Hepatocyte (in vitro differentiated cells): ENCODE measurements at regions not wholly inside any gene's neighbourhood (a gene's known extent, or its start where the extent isn't known, plus 50 kb on each side); places are given as distances from the start of the nearest gene placed in this dataset.

Experiments
- DNase-seq: peaks from one replicate; pipeline ENCODE4 v3.0.0-alpha.2; 2016; ENCODE audit warnings: low spot score
- H2AFZ ChIP-seq: fragments of 200-600 bp; sonication (generic); 2 replicates; pipeline ENCODE4 v1.6.0; 2016; ENCODE audit warnings: antibody characterized with exemption, mild to moderate bottlenecking
- H3K27ac ChIP-seq: fragments of 200-600 bp; sonication (generic); 2 replicates; pipeline ENCODE4 v1.5.1; 2016; ENCODE audit warnings: mild to moderate bottlenecking
- H3K27me3 ChIP-seq: fragments of 200-600 bp; sonication (generic); 2 replicates; pipeline ENCODE4 v1.6.1; 2016
- H3K36me3 ChIP-seq: fragments of 200-600 bp; sonication (generic); replicated peaks from 2 replicates; pipeline ENCODE4 v1.5.1; 2016; ENCODE audit warnings: low read depth; ENCODE audit not compliant: insufficient read depth
- H3K4me1 ChIP-seq: fragments of 200-600 bp; sonication (generic); 2 replicates; pipeline ENCODE4 v1.5.1; 2016; ENCODE audit warnings: mild to moderate bottlenecking, moderate library complexity; ENCODE audit not compliant: insufficient read depth
- H3K4me2 ChIP-seq: fragments of 200-600 bp; sonication (generic); 2 replicates; pipeline ENCODE4 v1.6.0; 2016
- H3K4me3 ChIP-seq: fragments of 200-600 bp; sonication (generic); 2 replicates; pipeline ENCODE4 v1.5.1; 2016; ENCODE audit warnings: mild to moderate bottlenecking
- H3K79me2 ChIP-seq: fragments of 200-600 bp; sonication (generic); 2 replicates; pipeline ENCODE4 v1.6.0; 2017; ENCODE audit warnings: mild to moderate bottlenecking
- H3K9me2 ChIP-seq: fragments of 200-600 bp; sonication (generic); replicated peaks from 2 replicates; pipeline ENCODE4 v1.6.0; 2017; ENCODE audit warnings: mild to moderate bottlenecking; ENCODE audit not compliant: insufficient read depth
- H3K9me3 ChIP-seq: fragments of 200-600 bp; sonication (generic); 2 replicates; pipeline ENCODE4 v1.5.1; 2016; ENCODE audit warnings: low read depth, mild to moderate bottlenecking
- H4K20me1 ChIP-seq: fragments of 200-600 bp; sonication (generic); 2 replicates; pipeline ENCODE4 v1.6.0; 2016; ENCODE audit warnings: mild to moderate bottlenecking; ENCODE audit not compliant: insufficient read depth, poor library complexity, severe bottlenecking
- EZH2 ChIP-seq: fragments of 200-600 bp; sonication (generic); IDR thresholded peaks from 2 replicates; pipeline ENCODE4 v1.6.1; 2016; ENCODE audit warnings: antibody characterized with exemption, mild to moderate bottlenecking, borderline replicate concordance
- EZH2phosphoT487 ChIP-seq: fragments of 200-600 bp; sonication (generic); IDR thresholded peaks from one replicate; pipeline ENCODE4 v1.6.1; 2018; ENCODE audit warnings: antibody characterized with exemption, mild to moderate bottlenecking, low read depth, moderate library complexity; ENCODE audit not compliant: unreplicated experiment, severe bottlenecking
- WGBS: methylation state at CpG from one replicate; pipeline ENCODE4 v1.1.6; 2016; ENCODE audit warnings: low lambda C conversion rate; ENCODE audit errors: missing lambda C conversion rate; 5-methylcytosine and 5-hydroxymethylcytosine counted together
- TF ChIP-seq, protein P1 (sequence below): fragments of 200-600 bp; sonication (generic); IDR thresholded peaks from 2 replicates; pipeline ENCODE4 v1.5.1; 2016; ENCODE audit warnings: antibody characterized with exemption, mild to moderate bottlenecking; ENCODE audit not compliant: poor library complexity

DNA sequence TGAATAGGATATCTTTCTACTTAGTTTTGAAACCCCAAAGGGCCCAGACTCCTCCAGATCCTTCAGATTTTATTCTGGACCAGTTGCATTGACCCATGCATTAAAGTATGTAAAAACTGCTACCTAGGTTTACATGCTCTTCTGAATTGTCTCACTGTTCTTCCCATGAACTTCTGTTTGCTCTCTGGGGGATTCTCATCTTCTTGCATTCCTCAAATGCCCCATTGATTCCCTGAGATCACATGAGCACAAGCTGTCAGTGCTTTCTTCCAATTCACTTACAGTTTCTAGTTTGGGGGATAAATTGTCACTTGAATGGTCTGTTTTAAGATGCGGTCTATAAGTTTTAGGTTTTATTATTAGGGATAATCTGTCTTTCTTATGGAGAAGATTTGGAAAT is 188.9 kb upstream of the KIF2B start:
- Histone ChIP-seq H3K4me1 (no peaks in the 10 kb centered on the region), H3K9me2 (no peaks in the 10 kb centered on the region), H3K4me2 (no peak overlapping the region), H3K79me2 (no peaks in the 10 kb centered on the region), H3K27ac (no peak overlapping the region), H3K9me3 (no peaks in the 10 kb centered on the region), H3K27me3 (no peaks in the 10 kb centered on the region), H3K4me3 (no peak overlapping the region), H2AFZ (no peak overlapping the region), H4K20me1 (no peaks in the 10 kb centered on the region), H3K36me3 (no peaks in the 10 kb centered on the region)
- WGBS, result 92% methylated on average over 1 of the region's 1 CpG
- DNase-seq, result no peak
- TF ChIP-seq, protein P1, sequence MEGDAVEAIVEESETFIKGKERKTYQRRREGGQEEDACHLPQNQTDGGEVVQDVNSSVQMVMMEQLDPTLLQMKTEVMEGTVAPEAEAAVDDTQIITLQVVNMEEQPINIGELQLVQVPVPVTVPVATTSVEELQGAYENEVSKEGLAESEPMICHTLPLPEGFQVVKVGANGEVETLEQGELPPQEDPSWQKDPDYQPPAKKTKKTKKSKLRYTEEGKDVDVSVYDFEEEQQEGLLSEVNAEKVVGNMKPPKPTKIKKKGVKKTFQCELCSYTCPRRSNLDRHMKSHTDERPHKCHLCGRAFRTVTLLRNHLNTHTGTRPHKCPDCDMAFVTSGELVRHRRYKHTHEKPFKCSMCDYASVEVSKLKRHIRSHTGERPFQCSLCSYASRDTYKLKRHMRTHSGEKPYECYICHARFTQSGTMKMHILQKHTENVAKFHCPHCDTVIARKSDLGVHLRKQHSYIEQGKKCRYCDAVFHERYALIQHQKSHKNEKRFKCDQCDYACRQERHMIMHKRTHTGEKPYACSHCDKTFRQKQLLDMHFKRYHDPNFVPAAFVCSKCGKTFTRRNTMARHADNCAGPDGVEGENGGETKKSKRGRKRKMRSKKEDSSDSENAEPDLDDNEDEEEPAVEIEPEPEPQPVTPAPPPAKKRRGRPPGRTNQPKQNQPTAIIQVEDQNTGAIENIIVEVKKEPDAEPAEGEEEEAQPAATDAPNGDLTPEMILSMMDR, result no peak
- TF ChIP-seq EZH2phosphoT487 (no peak), EZH2 (no peak)

DNA sequence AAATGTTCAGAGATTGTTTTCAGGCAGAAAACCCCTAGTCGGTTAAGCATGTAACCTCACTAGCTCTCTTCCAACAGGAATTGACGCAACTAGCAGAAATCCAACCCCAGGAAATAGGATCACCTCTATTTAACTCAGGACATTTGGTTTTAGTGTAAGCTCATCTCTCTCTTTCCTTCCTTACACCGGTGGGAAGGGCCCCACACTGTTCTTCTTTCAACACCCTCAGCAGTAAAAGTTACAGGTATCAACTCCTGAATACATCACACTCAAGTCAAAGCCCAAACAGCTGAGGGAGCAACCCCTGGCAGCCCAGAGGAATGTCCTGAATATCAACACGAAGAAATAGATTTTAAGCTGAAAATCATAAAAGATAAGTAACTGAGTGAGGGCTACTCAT is 191.2 kb upstream of the KIF2B start:
- Histone ChIP-seq H3K9me2 (no peaks in the 10 kb centered on the region), H3K4me1 (no peaks in the 10 kb centered on the region), H3K4me3 (no peak overlapping the region), H3K4me2 (no peak overlapping the region), H3K27me3 (no peaks in the 10 kb centered on the region), H3K79me2 (no peaks in the 10 kb centered on the region), H3K36me3 (no peaks in the 10 kb centered on the region), H2AFZ (no peak overlapping the region), H4K20me1 (no peaks in the 10 kb centered on the region), H3K27ac (no peak overlapping the region), H3K9me3 (no peaks in the 10 kb centered on the region)
- no peak for DNase-seq
- TF ChIP-seq EZH2 (no peak), EZH2phosphoT487 (no peak)
- TF ChIP-seq, protein P1, result no peak
- 61% methylated on average over 4 of the region's 4 CpGs for WGBS

DNA sequence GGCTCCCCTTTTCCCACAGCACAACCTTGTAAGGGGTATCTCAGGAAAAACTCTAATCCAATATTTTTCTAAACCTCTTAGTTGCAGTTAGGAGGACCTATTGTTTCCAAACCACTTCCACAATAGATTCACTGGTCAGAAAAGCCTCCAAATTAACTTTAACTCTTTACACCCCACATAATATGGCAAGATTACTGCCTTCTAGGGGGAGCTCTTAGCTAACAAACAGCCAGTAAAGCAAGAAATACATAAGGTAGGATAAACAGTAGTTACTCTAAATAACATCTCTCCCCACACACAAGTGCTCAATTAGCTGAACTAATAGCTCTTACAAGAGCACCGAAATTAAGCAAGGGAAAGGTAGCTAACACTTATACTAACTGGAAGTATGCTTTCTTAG is 192.1 kb upstream of the KIF2B start:
- Histone ChIP-seq H3K4me1 (no peaks in the 10 kb centered on the region), H4K20me1 (no peaks in the 10 kb centered on the region), H3K4me2 (no peak overlapping the region), H3K36me3 (no peaks in the 10 kb centered on the region), H3K9me2 (no peaks in the 10 kb centered on the region), H3K9me3 (no peaks in the 10 kb centered on the region), H3K4me3 (no peak overlapping the region), H3K79me2 (no peaks in the 10 kb centered on the region), H2AFZ (no peak overlapping the region), H3K27ac (no peak overlapping the region), H3K27me3 (no peaks in the 10 kb centered on the region)
- 68% methylated on average over 1 of the region's 1 CpG for WGBS
- DNase-seq, result no peak
- TF ChIP-seq EZH2, result no peak
- no peak for TF ChIP-seq EZH2phosphoT487
- TF ChIP-seq, protein P1, result no peak

DNA sequence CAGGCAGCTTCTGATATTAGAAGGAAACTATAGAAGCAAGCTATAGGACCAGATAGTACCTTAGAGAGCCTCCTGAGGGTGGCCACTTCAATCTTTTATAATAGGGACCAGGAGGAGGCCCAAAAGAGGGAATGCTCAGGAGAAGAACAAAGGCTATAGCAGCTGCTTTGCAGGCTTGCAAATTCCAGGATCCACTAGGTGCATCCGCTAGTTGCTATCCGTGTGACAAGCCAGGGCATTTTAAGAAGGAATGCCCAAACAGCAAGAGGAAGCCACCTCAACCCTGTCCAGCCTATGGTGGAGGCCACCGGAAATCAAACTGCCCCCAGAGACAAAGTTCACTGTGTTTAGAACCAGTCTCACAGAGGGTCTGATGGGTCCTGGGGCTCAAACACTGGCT is 192.6 kb upstream of the KIF2B start:
- 70% methylated on average over 3 of the region's 3 CpGs for WGBS
- no peaks in the 10 kb centered on the region for H3K36me3 ChIP-seq
- H4K20me1 ChIP-seq, result no peaks in the 10 kb centered on the region
- H3K9me2 ChIP-seq, result no peaks in the 10 kb centered on the region
- H2AFZ ChIP-seq, result no peak overlapping the region
- H3K27me3 ChIP-seq, result no peaks in the 10 kb centered on the region
- H3K4me1 ChIP-seq, result no peaks in the 10 kb centered on the region
- H3K9me3 ChIP-seq, result no peaks in the 10 kb centered on the region
- TF ChIP-seq EZH2phosphoT487 (no peak), EZH2 (no peak)
- TF ChIP-seq, protein P1, result no peak
- H3K27ac ChIP-seq, result no peak overlapping the region
- H3K79me2 ChIP-seq, result no peaks in the 10 kb centered on the region
- H3K4me3 ChIP-seq, result no peak overlapping the region
- DNase-seq, result no peak
- no peak overlapping the region for H3K4me2 ChIP-seq
